Type B pancreatic cell (in vitro differentiated cells): ENCODE measurements at regions not wholly inside any gene's neighbourhood (a gene's known extent, or its start where the extent isn't known, plus 50 kb on each side); places are given as distances from the start of the nearest gene placed in this dataset.

Experiments
- DNase-seq: peaks from one replicate; pipeline ENCODE4 v3.0.0; 2021; ENCODE audit warnings: mixed read lengths; ENCODE audit not compliant: unreplicated experiment; ENCODE audit errors: extremely low spot score
- H3K27ac Mint-ChIP-seq: 2 replicates; pipeline ENCODE4 v1.8.0; 2021; ENCODE audit warnings: mild to moderate bottlenecking, mixed read lengths
- H3K27me3 Mint-ChIP-seq: 2 replicates; pipeline ENCODE4 v1.8.0; 2021; ENCODE audit warnings: mixed read lengths
- H3K36me3 Mint-ChIP-seq: 2 replicates; pipeline ENCODE4 v1.8.0; 2021; ENCODE audit warnings: mixed read lengths
- H3K4me1 Mint-ChIP-seq: one replicate; pipeline ENCODE4 v1.8.0; 2021; ENCODE audit warnings: mixed read lengths; ENCODE audit not compliant: unreplicated experiment
- H3K4me3 Mint-ChIP-seq: 2 replicates; pipeline ENCODE4 v1.8.0; 2021; ENCODE audit warnings: mild to moderate bottlenecking, mixed read lengths
- H3K9me3 Mint-ChIP-seq: 2 replicates; pipeline ENCODE4 v1.8.0; 2021; ENCODE audit warnings: mixed read lengths
- CTCF ChIP-seq: fragments of 200-600 bp; sonication (generic); conservative IDR thresholded peaks from 2 replicates; pipeline ENCODE4 v1.5.0; 2021; ENCODE audit warnings: antibody characterized with exemption, mild to moderate bottlenecking

GRCh38 chr13:105569816-105570215 lies 965.6 kb downstream of the EFNB2 start:
- no peak for TF ChIP-seq CTCF
- no peak for DNase-seq
- no peaks in the 10 kb centered on the region for H3K4me1 Mint-ChIP-seq
- H3K27ac Mint-ChIP-seq, result no peak overlapping the region
- H3K27me3 Mint-ChIP-seq, result no peaks in the 10 kb centered on the region
- H3K4me3 Mint-ChIP-seq, result no peak overlapping the region
- H3K36me3 Mint-ChIP-seq, result peaks cover 4% of the 10 kb centered on the region
- H3K9me3 Mint-ChIP-seq, result peaks cover 5% of the 10 kb centered on the region

GRCh38 chr13:105567951-105568525 lies 967.4 kb downstream of the EFNB2 start:
- no peak for DNase-seq

GRCh38 chr13:105565136-105565727 lies 970.2 kb downstream of the EFNB2 start:
- no peak overlapping the region for H3K4me3 Mint-ChIP-seq
- no peak for TF ChIP-seq CTCF
- H3K27me3 Mint-ChIP-seq, result no peaks in the 10 kb centered on the region
- no peaks in the 10 kb centered on the region for H3K36me3 Mint-ChIP-seq
- H3K9me3 Mint-ChIP-seq, result no peaks in the 10 kb centered on the region
- DNase-seq, result no peak
- no peak overlapping the region for H3K27ac Mint-ChIP-seq
- H3K4me1 Mint-ChIP-seq, result no peaks in the 10 kb centered on the region

More at GRCh38 chr13:105567951-105568525, 967.4 kb downstream of the EFNB2 start:
- no peaks in the 10 kb centered on the region for H3K9me3 Mint-ChIP-seq
- H3K27ac Mint-ChIP-seq, result no peak overlapping the region
- no peak for TF ChIP-seq CTCF
- H3K27me3 Mint-ChIP-seq, result no peaks in the 10 kb centered on the region
- H3K4me1 Mint-ChIP-seq, result no peaks in the 10 kb centered on the region
- no peak overlapping the region for H3K4me3 Mint-ChIP-seq
- no peaks in the 10 kb centered on the region for H3K36me3 Mint-ChIP-seq

GRCh38 chr13:105552078-105552477 lies 983.4 kb downstream of the EFNB2 start:
- no peak for TF ChIP-seq CTCF
- H3K9me3 Mint-ChIP-seq, result no peaks in the 10 kb centered on the region
- H3K27me3 Mint-ChIP-seq, result no peaks in the 10 kb centered on the region
- no peak overlapping the region for H3K4me3 Mint-ChIP-seq
- no peaks in the 10 kb centered on the region for H3K36me3 Mint-ChIP-seq
- H3K4me1 Mint-ChIP-seq, result no peaks in the 10 kb centered on the region
- H3K27ac Mint-ChIP-seq, result no peak overlapping the region
- DNase-seq, result no peak

GRCh38 chr13:105547851-105548250 lies 987.6 kb downstream of the EFNB2 start:
- DNase-seq, result no peak
- Mint-ChIP-seq H3K27ac (no peak overlapping the region), H3K36me3 (no peaks in the 10 kb centered on the region), H3K4me3 (no peak overlapping the region), H3K4me1 (no peaks in the 10 kb centered on the region), H3K9me3 (no peaks in the 10 kb centered on the region), H3K27me3 (no peaks in the 10 kb centered on the region)
- TF ChIP-seq CTCF, result no peak

- Mint-ChIP-seq H3K4me1 (no peaks in the 10 kb centered on the region), H3K27me3 (no peaks in the 10 kb centered on the region)
These were observed 989.7 kb downstream of the EFNB2 start for GRCh38 chr13:105545811-105546210.

More at GRCh38 chr13:105545811-105546210, 989.7 kb downstream of the EFNB2 start:
- TF ChIP-seq CTCF, result no peak
- Mint-ChIP-seq H3K9me3 (no peaks in the 10 kb centered on the region), H3K4me3 (no peak overlapping the region), H3K27ac (no peak overlapping the region), H3K36me3 (no peaks in the 10 kb centered on the region)
- DNase-seq, result no peak
